Stimulated activated CD8-positive, alpha-beta memory T cell treated with anti-CD3 and anti-CD28 coated beads, Interleukin-2, amount 100 ng/mL, for 1 hour (primary cell): ENCODE measurements at regions not wholly inside any gene's neighbourhood (a gene's known extent, or its start where the extent isn't known, plus 50 kb on each side); places are given as distances from the start of the nearest gene placed in this dataset.
A peak's percentile ranks its signal among the peaks of the same experiment; 100 is the strongest.
"Not testable (repeated sequence)": the region's sequence is repeated elsewhere in the genome, so short reads cannot be mapped to it uniquely, and the experiment has no call there.

ENCODE experiments used
- DNase-seq, 2 donors: peaks; one replicate each; pipeline ENCODE4 v3.0.0-alpha.2; 2020; ENCODE audit warnings: low read depth in 2 of 2

GRCh38 chr7:149682038-149682437, 91.3 kb downstream of the ZNF467 start:
- DNase-seq: no peak

- no peak for DNase-seq
These were observed 92.1 kb downstream of the ZNF467 start for GRCh38 chr7:149681274-149681673.

DNA sequence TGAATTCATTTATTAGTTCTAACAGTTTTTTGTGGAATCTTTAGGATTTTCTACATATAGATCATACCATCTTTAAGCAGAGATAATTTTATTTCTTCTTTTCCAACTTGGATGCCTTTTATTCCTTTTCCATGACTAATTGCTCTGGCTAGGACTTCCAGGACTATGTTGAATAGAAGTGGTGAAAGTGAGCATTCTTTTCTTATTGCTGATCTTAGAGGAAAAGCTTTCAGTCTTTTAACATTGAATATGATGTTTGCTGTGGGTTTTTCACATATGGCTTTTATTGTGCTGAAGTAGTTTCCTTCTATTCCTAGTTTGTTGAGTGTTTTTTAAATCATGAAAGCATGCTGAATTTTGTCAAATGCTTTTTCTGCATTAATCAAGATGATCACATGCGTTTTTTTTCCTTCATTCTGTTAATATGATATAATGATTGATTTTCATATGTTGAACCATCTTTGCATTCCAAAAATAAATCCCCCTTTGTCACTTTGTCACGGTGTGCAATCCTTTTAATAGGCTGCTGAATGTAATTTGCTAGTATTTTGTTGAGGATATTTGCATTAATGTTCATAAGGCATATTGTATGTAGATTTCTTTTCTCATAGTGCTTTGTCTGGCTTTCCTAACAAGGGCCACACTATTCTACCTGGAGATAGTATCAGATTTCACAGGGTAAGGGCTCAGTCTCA, 92.9 kb downstream of the ZNF467 start:
- DNase-seq: no peak

DNA sequence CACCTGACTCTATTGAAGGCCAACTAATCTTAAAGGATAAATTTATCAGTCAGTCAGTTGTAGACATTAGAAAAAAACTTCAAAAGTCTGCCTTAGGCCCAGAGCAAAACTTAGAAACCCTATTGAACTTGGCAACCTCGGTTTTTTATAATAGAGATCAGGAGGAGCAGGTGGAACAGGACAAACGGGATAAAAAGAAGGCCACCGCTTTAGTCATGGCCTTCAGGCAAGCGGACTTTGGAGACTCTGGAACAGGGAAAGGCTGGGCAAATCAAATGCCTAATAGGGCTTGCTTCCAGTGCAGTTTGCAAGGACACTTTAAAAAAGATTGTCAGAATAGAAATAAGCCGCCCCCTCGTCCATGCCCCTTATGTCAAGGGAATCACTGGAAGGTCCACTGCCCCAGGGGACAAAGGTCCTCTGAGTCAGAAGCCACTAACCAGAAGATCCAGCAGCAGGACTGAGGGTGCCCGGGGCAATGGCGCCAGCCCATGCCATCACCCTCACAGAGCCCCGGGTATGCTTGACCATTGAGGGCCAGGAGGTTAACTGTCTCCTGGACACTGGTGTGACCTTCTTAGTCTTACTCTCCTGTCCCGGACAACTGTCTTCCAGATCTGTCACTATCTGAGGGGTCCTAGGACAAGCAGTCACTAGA, 98.5 kb downstream of the ZNF467 start:
- not testable (repeated sequence) for DNase-seq

GRCh38 chr7:149673006-149673405, 100.4 kb downstream of the ZNF467 start:
- DNase-seq: no peak

- DNase-seq: no peak
These were observed 103.1 kb downstream of the ZNF467 start for GRCh38 chr7:149670288-149670687.

- DNase-seq: no peak
These were observed 104.1 kb downstream of the ZNF467 start for GRCh38 chr7:149669121-149669818.

DNA sequence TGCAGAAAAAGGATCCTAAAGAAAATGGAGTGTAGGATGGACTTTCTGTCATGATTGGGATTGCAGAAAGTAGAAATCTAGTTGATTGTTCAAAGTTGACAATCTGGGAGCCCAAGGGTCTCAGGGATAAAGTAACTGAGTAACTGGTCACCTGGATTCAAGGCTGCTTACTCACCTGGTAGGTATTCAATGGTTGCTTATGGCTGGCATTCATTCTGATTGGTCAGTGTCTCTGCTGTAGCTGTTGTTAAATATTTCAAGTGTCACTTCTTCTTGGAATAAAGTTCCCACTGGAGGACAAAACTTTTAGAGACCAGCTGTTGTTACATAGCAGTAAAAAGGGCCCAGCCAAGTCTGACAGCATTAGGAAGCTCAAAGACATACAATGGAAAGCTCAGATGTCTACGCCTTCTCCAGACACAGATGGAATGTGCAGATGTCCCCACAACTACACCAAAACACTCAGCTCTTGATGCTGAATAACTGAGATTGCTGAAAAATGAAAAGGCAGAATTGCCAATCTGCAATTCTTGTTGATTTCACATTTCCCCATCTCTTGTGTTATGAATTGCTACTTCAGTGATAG, 106.9 kb downstream of the ZNF467 start:
- DNase-seq: no peak

GRCh38 chr7:149665618-149666017, 107.8 kb downstream of the ZNF467 start:
- not testable (repeated sequence) for DNase-seq

- DNase-seq: no peak
These were observed 108.7 kb downstream of the ZNF467 start for GRCh38 chr7:149664666-149665065.

- no peak for DNase-seq
These were observed 109.2 kb downstream of the ZNF467 start for GRCh38 chr7:149664176-149664575.

DNA sequence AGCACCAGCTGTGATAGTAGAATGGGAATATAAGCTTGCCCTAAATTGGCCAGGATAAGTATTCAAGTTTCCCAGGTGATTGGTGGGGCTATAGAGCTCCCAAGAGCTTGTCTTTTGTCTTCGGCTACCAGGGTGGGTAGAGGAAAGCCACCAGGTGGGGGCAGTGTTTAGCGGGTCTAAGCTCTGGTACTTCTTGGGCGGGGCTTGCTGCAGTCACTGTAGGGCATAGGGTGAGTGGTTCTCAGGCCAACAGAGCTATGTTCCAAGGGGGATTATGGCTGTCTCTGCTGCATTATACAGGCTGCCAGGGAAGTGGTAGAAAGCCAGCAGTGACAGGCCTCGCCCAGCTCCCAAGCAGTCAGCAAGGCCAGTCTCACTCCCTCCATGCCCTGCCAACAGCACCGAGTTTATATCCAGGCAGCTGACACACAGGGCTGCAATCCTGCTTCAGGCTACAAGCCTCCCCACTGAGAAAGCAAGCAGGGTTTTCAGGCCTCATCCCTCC, 110.7 kb downstream of the ZNF467 start:
- DNase-seq: peak; percentile 13 to 31

- DNase-seq: no peak
These were observed 117.6 kb downstream of the ZNF467 start for GRCh38 chr7:149655784-149656183.

DNA sequence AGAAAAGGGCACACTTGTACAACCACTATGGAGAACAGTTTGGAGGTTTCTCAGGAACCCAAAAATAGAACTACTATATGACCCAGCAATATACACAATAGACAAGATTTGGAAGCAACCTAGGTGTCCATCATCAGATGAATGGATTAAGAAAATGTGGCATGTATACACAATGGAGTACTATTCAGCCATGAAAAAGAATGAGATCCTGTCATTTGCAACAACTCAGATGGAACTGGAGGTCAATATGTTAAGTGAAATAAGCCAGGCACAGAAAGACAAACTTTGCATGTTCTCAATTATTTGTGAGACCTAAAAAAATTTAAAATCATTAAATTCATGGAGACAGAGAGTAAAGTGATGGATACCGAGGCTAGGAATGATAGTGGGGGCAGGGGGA, 118.8 kb downstream of the ZNF467 start:
- DNase-seq: no peak

- DNase-seq: not testable (repeated sequence)
These were observed 123.2 kb downstream of the ZNF467 start for GRCh38 chr7:149650190-149650589.

DNA sequence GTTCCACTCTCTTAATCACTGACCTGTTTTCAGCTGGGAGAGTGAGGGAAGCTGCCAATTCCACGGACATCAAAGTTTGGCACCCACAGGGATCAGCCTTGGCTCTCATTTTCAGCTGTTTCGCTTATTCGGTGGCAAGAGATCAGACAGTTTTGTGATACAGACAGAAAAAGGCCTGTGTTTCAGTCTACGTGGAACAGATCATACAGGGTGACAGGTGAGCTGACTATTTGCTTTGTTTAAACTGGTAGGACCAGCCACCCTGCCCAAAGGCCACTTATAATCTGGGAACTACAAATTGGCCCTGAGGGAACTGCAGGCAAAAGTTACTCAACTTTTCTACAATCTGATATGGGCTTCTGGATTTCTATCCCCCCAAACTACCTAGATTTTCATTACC, 128.6 kb downstream of the ZNF467 start:
- no peak for DNase-seq

- no peak for DNase-seq
These were observed 130.8 kb downstream of the ZNF467 start for GRCh38 chr7:149642589-149642988.

- DNase-seq: no peak
These were observed 134.6 kb downstream of the ZNF467 start for GRCh38 chr7:149638566-149639320.

DNA sequence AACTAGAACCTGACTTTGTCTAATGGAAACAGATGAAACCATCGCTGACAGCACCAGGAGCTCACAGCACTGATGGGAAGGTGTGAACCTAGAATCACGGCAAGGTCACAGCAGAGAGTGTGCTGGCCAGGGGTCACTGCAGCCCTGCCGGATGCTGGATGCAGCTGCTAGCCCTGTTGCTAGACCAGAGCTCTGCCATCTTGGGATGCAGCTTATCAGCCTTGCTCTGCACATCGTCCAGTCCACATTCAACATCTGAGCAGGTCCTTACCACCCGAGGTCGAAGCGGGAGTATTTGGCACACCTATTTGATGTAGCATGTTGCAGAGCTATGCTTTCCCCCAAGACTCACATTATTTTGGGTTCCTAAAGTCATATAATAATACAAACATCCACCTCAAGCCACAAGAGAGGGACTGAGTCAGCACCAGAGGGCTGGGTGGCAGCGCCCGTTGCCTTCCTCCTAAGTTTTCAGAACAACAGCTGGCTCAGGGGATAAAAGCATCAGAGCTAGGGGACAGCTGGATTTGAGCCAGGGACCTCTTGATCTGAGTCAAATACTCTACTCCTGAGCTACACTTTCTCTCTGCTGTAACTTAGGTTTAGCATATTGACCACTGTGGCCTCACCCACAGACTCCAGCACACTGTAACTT, 135.3 kb downstream of the ZNF467 start:
- no peak for DNase-seq

DNA sequence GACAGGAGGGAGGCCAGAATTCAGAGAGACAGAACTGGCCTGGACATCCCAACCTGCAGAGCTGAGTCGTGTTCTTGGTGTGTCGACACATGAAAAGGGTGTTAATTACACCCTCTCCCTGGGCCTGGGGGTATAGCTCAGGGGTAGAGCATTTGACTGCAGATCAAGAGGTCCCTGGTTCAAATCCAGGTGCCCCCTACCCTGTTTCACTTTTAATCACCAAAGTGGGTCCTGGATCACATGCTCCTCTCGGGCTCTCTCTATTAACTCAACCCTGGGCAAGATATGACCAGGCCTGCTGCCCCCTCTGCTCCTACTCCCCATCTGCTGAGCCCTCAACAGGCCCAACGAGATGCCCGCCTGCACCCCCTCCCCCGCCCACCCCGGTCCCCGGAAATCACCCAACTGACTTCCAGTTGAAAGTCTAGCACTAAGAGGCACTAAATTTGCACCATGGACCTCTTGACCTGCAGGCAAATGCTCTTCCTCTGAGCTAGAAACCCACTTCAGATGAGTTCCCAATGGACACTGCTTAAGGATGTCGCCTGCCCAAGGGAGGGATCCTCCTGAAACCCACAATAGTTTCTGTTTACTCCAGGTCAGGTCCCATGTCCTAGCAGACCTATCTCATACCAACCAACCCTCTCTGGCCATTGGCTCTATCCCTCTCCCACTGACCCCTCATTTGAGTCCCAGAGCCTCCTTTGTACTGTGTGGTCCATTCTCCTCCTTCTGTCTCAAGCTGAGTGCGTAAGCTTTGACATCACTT, 137.6 kb downstream of the ZNF467 start:
- no peak for DNase-seq
